Mammary epithelial cell (primary cell): ENCODE measurements at regions not wholly inside any gene's neighbourhood (a gene's known extent, or its start where the extent isn't known, plus 50 kb on each side); places are given as distances from the start of the nearest gene placed in this dataset.

Source experiments
- EZH2 ChIP-seq: IDR thresholded peaks from 2 replicates; pipeline ENCODE4 v1.6.1; 2012; ENCODE audit warnings: low read length, inconsistent platforms, borderline replicate concordance
- TF ChIP-seq, protein P1 (sequence below), 2 donors: IDR thresholded peaks in 1 of 2; conservative IDR thresholded peaks in 1 of 2; 2 replicates each; pipeline ENCODE4 v1.5.1; 2011 to 2012; ENCODE audit warnings: inconsistent platforms in 2 of 2, low read length in 2 of 2, mild to moderate bottlenecking in 2 of 2, control low read depth in 1 of 2, low read depth in 1 of 2; ENCODE audit not compliant: insufficient read depth in 1 of 2; ENCODE audit errors: extremely low read depth in 1 of 2

DNA sequence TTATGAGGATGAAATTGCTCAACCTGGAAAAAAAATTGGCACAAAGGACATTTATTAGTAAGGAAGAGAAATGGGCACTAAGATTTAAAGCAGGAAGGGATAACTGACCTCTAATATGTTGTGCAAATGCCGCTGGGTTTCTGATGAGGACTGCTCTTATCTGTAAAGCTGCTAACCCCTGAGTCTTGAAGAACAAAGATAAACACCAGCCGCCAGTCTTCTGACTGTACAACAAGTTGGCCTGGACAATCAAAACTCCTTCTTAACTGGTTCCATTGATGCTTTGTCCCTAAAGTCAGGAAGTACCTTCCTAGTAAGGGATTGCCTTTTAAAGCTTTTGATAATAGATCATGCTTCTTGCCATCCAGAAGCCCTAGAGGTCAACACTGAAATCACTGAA is 301.8 kb downstream of the TRIB2 start:
- no peak for TF ChIP-seq EZH2
- TF ChIP-seq, protein P1, sequence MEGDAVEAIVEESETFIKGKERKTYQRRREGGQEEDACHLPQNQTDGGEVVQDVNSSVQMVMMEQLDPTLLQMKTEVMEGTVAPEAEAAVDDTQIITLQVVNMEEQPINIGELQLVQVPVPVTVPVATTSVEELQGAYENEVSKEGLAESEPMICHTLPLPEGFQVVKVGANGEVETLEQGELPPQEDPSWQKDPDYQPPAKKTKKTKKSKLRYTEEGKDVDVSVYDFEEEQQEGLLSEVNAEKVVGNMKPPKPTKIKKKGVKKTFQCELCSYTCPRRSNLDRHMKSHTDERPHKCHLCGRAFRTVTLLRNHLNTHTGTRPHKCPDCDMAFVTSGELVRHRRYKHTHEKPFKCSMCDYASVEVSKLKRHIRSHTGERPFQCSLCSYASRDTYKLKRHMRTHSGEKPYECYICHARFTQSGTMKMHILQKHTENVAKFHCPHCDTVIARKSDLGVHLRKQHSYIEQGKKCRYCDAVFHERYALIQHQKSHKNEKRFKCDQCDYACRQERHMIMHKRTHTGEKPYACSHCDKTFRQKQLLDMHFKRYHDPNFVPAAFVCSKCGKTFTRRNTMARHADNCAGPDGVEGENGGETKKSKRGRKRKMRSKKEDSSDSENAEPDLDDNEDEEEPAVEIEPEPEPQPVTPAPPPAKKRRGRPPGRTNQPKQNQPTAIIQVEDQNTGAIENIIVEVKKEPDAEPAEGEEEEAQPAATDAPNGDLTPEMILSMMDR (conservative IDR thresholded peaks at IDR 0.05 in 1 of 2, IDR thresholded peaks at IDR 0.05 in 1 of 2; ENCODE audit: extremely low read depth in 1 of 2, insufficient read depth in 1 of 2, low read depth in 1 of 2, low read length in 2 of 2), result no peak
